ENCODE measurements at regions not wholly inside any gene's neighbourhood (a gene's known extent, or its start where the extent isn't known, plus 50 kb on each side); places are given as distances from the start of the nearest gene placed in this dataset.

GRCh38 chr12:33575346-33575745 is 135.7 kb upstream of the SYT10 start:
- no peaks in the 10 kb centered on the region for H3K27me3 ChIP-seq
- no peak for DNase-seq (ENCODE audit: low spot score in 2 of 2)
- no peak overlapping the region for H3K4me3 ChIP-seq
- H3K9me3 ChIP-seq: no peaks in the 10 kb centered on the region
- no peak for TF ChIP-seq CTCF (IDR thresholded peaks at IDR 0.05)
- TF ChIP-seq POLR2A (IDR thresholded peaks at IDR 0.05): no peak
- TF ChIP-seq EP300 (IDR thresholded peaks at IDR 0.05): no peak
- 36 to 39% methylated on average over 3 of the region's 3 CpGs for WGBS, 2 donors
- no peaks in the 10 kb centered on the region for H3K36me3 ChIP-seq
- no peak overlapping the region for H3K27ac ChIP-seq
- H3K4me1 ChIP-seq: no peaks in the 10 kb centered on the region

GRCh38 chr12:33581613-33582122 is 142.0 kb upstream of the SYT10 start:
- no peak for DNase-seq (ENCODE audit: low spot score in 2 of 2)
- no peak overlapping the region for H3K27ac ChIP-seq
- 21 to 23% methylated on average over 5 of the region's 5 CpGs for WGBS, 2 donors
- TF ChIP-seq CTCF (IDR thresholded peaks at IDR 0.05) (no peak), POLR2A (IDR thresholded peaks at IDR 0.05) (no peak), EP300 (IDR thresholded peaks at IDR 0.05) (no peak)
- no peaks in the 10 kb centered on the region for H3K27me3 ChIP-seq
- H3K4me1 ChIP-seq: peaks cover 0 to 8% (median 0%) of the 10 kb centered on the region in 4 donors
- no peaks in the 10 kb centered on the region for H3K9me3 ChIP-seq
- no peak overlapping the region for H3K4me3 ChIP-seq
- H3K36me3 ChIP-seq: no peaks in the 10 kb centered on the region

GRCh38 chr12:33586576-33586975 is 147.0 kb upstream of the SYT10 start:
- no peaks in the 10 kb centered on the region for H3K27me3 ChIP-seq
- no peak overlapping the region for H3K4me3 ChIP-seq
- no peak overlapping the region for H3K27ac ChIP-seq
- H3K4me1 ChIP-seq: peaks cover 0 to 7% (median 0%) of the 10 kb centered on the region in 4 donors
- no peak for DNase-seq (ENCODE audit: low spot score in 2 of 2)
- no peaks in the 10 kb centered on the region for H3K36me3 ChIP-seq
- TF ChIP-seq CTCF (IDR thresholded peaks at IDR 0.05): no peak
- no peak for TF ChIP-seq POLR2A (IDR thresholded peaks at IDR 0.05)
- no peak for TF ChIP-seq EP300 (IDR thresholded peaks at IDR 0.05)
- H3K9me3 ChIP-seq: no peaks in the 10 kb centered on the region
- WGBS, 2 donors: 73 to 75% methylated on average over 2 of the region's 2 CpGs

- Histone ChIP-seq H3K36me3 (no peaks in the 10 kb centered on the region), H3K27me3 (no peaks in the 10 kb centered on the region), H3K4me3 (no peak overlapping the region), H3K4me1 (peaks cover 0 to 2% (median 0%) of the 10 kb centered on the region in 4 donors), H3K9me3 (no peaks in the 10 kb centered on the region), H3K27ac (no peak overlapping the region)
- TF ChIP-seq CTCF (IDR thresholded peaks at IDR 0.05): no peak
- no peak for TF ChIP-seq EP300 (IDR thresholded peaks at IDR 0.05)
- no peak for TF ChIP-seq POLR2A (IDR thresholded peaks at IDR 0.05)
- 89 to 93% methylated on average over 1 of the region's 1 CpG for WGBS, 2 donors
- no peak for DNase-seq (ENCODE audit: low spot score in 2 of 2)
Observed at GRCh38 chr12:33587354-33587753, 147.7 kb upstream of the SYT10 start.

GRCh38 chr12:33587784-33588712 is 148.4 kb upstream of the SYT10 start:
- DNase-seq (ENCODE audit: low spot score in 2 of 2): no peak

More at GRCh38 chr12:33587784-33588712, 148.4 kb upstream of the SYT10 start:
- TF ChIP-seq EP300 (IDR thresholded peaks at IDR 0.05) (no peak), CTCF (IDR thresholded peaks at IDR 0.05) (no peak), POLR2A (IDR thresholded peaks at IDR 0.05) (no peak)
- no peak overlapping the region for H3K4me3 ChIP-seq
- H3K36me3 ChIP-seq: no peaks in the 10 kb centered on the region
- H3K27ac ChIP-seq: no peak overlapping the region
- 62 to 63% methylated on average over 8 of the region's 8 CpGs for WGBS, 2 donors
- no peaks in the 10 kb centered on the region for H3K27me3 ChIP-seq
- no peaks in the 10 kb centered on the region for H3K9me3 ChIP-seq
- no peaks in the 10 kb centered on the region for H3K4me1 ChIP-seq
